GM04503 (cell line): ENCODE measurements at regions not wholly inside any gene's neighbourhood (a gene's known extent, or its start where the extent isn't known, plus 50 kb on each side); places are given as distances from the start of the nearest gene placed in this dataset.
"Not testable (repeated sequence)": the region's sequence is repeated elsewhere in the genome, so short reads cannot be mapped to it uniquely, and the experiment has no call there.

ENCODE experiments used
- DNase-seq: peaks from one replicate; pipeline ENCODE4 v3.0.0-alpha.2; 2012; ENCODE audit warnings: low read depth

- no peak for DNase-seq
Observed at GRCh38 chr9:20238921-20239320, 383.4 kb downstream of the MLLT3 start.

- no peak for DNase-seq
Observed at GRCh38 chr9:20237686-20238085, 384.6 kb downstream of the MLLT3 start.

GRCh38 chr9:20236676-20237075 lies 385.6 kb downstream of the MLLT3 start:
- no peak for DNase-seq

GRCh38 chr9:20235206-20235605 lies 387.1 kb downstream of the MLLT3 start:
- not testable (repeated sequence) for DNase-seq

GRCh38 chr9:20228096-20228495 lies 394.2 kb downstream of the MLLT3 start:
- no peak for DNase-seq

- DNase-seq = no peak
Observed at GRCh38 chr9:20227166-20227874, 395.0 kb downstream of the MLLT3 start.

GRCh38 chr9:20226345-20226744 lies 396.0 kb downstream of the MLLT3 start:
- no peak for DNase-seq

- no peak for DNase-seq
Observed at GRCh38 chr9:20225826-20226225, 396.5 kb downstream of the MLLT3 start.

- no peak for DNase-seq
Observed at GRCh38 chr9:20224756-20225155, 397.5 kb downstream of the MLLT3 start.

- no peak for DNase-seq
Observed at GRCh38 chr9:20220286-20220685, 402.0 kb downstream of the MLLT3 start.

GRCh38 chr9:20219437-20219836 lies 402.9 kb downstream of the MLLT3 start:
- no peak for DNase-seq

- DNase-seq = no peak
Observed at GRCh38 chr9:20217596-20217995, 404.7 kb downstream of the MLLT3 start.

- no peak for DNase-seq
Observed at GRCh38 chr9:20216438-20216837, 405.9 kb downstream of the MLLT3 start.

- no peak for DNase-seq
Observed at GRCh38 chr9:20215552-20215951, 406.7 kb downstream of the MLLT3 start.

- DNase-seq = no peak
Observed at GRCh38 chr9:20212806-20213205, 409.5 kb downstream of the MLLT3 start.

GRCh38 chr9:20209391-20210340 lies 412.6 kb downstream of the MLLT3 start:
- no peak for DNase-seq

- no peak for DNase-seq
Observed at GRCh38 chr9:20208961-20209371, 413.3 kb downstream of the MLLT3 start.

- no peak for DNase-seq
Observed at GRCh38 chr9:20208226-20208625, 414.1 kb downstream of the MLLT3 start.

GRCh38 chr9:20207176-20207575 lies 415.1 kb downstream of the MLLT3 start:
- DNase-seq = no peak

- no peak for DNase-seq
Observed at GRCh38 chr9:20205821-20206220, 416.5 kb downstream of the MLLT3 start.

GRCh38 chr9:20200991-20201431 lies 412.2 kb upstream of the SLC24A2 start:
- DNase-seq = no peak

- DNase-seq = no peak
Observed at GRCh38 chr9:20200581-20200980, 411.7 kb upstream of the SLC24A2 start.

GRCh38 chr9:20199111-20199510 lies 410.3 kb upstream of the SLC24A2 start:
- no peak for DNase-seq
